Right atrium auricular region (tissue), 2 donors: ENCODE measurements at regions not wholly inside any gene's neighbourhood (a gene's known extent, or its start where the extent isn't known, plus 50 kb on each side); places are given as distances from the start of the nearest gene placed in this dataset.

Source experiments
- DNase-seq: peaks from one replicate; pipeline ENCODE4 v3.0.0-alpha.2; 2019; ENCODE audit warnings: low spot score
- H3K27ac ChIP-seq, 2 donors: fragments of 200-600 bp; sonication (generic); 1 replicate in 1 of 2; 2 replicates in 1 of 2; pipeline ENCODE4 v1.5.1; 2016 to 2019
- H3K27me3 ChIP-seq, 2 donors: fragments of 200-600 bp; sonication (generic); one replicate each; pipeline versions ENCODE4 v1.5.1 to v1.6.0; 2017 to 2019
- H3K36me3 ChIP-seq: fragments of 200-600 bp; sonication (generic); one replicate; pipeline ENCODE4 v1.5.1; 2016
- H3K4me1 ChIP-seq, 2 donors: fragments of 200-600 bp; sonication (generic); one replicate each; pipeline versions ENCODE4 v1.5.1 to v1.6.0; 2017 to 2019
- H3K4me3 ChIP-seq, 2 donors: fragments of 200-600 bp; sonication (generic); 1 replicate in 1 of 2; 2 replicates in 1 of 2; pipeline ENCODE4 v1.5.1; 2017 to 2019; ENCODE audit warnings: mild to moderate bottlenecking in 1 of 2, moderate library complexity in 1 of 2
- H3K9me3 ChIP-seq, 2 donors: fragments of 200-600 bp; sonication (generic); one replicate each; pipeline ENCODE4 v1.5.1; 2019
- CTCF ChIP-seq, 2 donors: fragments of 200-600 bp; sonication (generic); IDR thresholded peaks; one replicate each; pipeline ENCODE4 v1.5.1; 2019; ENCODE audit warnings: antibody characterized with exemption in 2 of 2

GRCh38 chr3:82217571-82217970 lies 456.1 kb upstream of the GBE1 start:
- H3K27me3 ChIP-seq, result no peaks in the 10 kb centered on the region
- H3K36me3 ChIP-seq, result no peaks in the 10 kb centered on the region
- DNase-seq, result no peak
- no peak overlapping the region for H3K27ac ChIP-seq
- H3K4me3 ChIP-seq, result no peak overlapping the region
- H3K4me1 ChIP-seq, result no peaks in the 10 kb centered on the region
- H3K9me3 ChIP-seq, result no peaks in the 10 kb centered on the region
- no peak for TF ChIP-seq CTCF (IDR thresholded peaks at IDR 0.05)

GRCh38 chr3:82208002-82208710 lies 446.7 kb upstream of the GBE1 start:
- Histone ChIP-seq H3K27ac (no peak overlapping the region), H3K36me3 (no peaks in the 10 kb centered on the region)
- no peak for TF ChIP-seq CTCF (IDR thresholded peaks at IDR 0.05)

GRCh38 chr3:82202269-82202668 lies 440.8 kb upstream of the GBE1 start:
- no peak for TF ChIP-seq CTCF (IDR thresholded peaks at IDR 0.05)
- Histone ChIP-seq H3K27me3 (no peaks in the 10 kb centered on the region), H3K9me3 (no peaks in the 10 kb centered on the region), H3K4me3 (no peak overlapping the region), H3K4me1 (no peaks in the 10 kb centered on the region), H3K27ac (no peak overlapping the region), H3K36me3 (no peaks in the 10 kb centered on the region)
- DNase-seq, result no peak

More at GRCh38 chr3:82208002-82208710, 446.7 kb upstream of the GBE1 start:
- H3K4me3 ChIP-seq, result no peak overlapping the region
- no peaks in the 10 kb centered on the region for H3K4me1 ChIP-seq
- no peak for DNase-seq
- no peaks in the 10 kb centered on the region for H3K9me3 ChIP-seq
- no peaks in the 10 kb centered on the region for H3K27me3 ChIP-seq

- no peaks in the 10 kb centered on the region for H3K27me3 ChIP-seq
- H3K36me3 ChIP-seq, result no peaks in the 10 kb centered on the region
- no peaks in the 10 kb centered on the region for H3K9me3 ChIP-seq
- no peak overlapping the region for H3K4me3 ChIP-seq
- H3K4me1 ChIP-seq, result no peaks in the 10 kb centered on the region
- no peak overlapping the region for H3K27ac ChIP-seq
- DNase-seq, result no peak
- no peak for TF ChIP-seq CTCF (IDR thresholded peaks at IDR 0.05)
Measured at GRCh38 chr3:82201316-82201715, 439.9 kb upstream of the GBE1 start.

GRCh38 chr3:82198009-82198408 lies 436.6 kb upstream of the GBE1 start:
- Histone ChIP-seq H3K9me3 (no peaks in the 10 kb centered on the region), H3K36me3 (no peaks in the 10 kb centered on the region), H3K4me1 (no peaks in the 10 kb centered on the region), H3K27ac (no peak overlapping the region), H3K27me3 (no peaks in the 10 kb centered on the region), H3K4me3 (no peak overlapping the region)
- no peak for DNase-seq
- TF ChIP-seq CTCF (IDR thresholded peaks at IDR 0.05), result no peak

- TF ChIP-seq CTCF (IDR thresholded peaks at IDR 0.05), result no peak
- Histone ChIP-seq H3K9me3 (no peaks in the 10 kb centered on the region), H3K4me3 (no peak overlapping the region), H3K4me1 (no peaks in the 10 kb centered on the region), H3K27me3 (no peaks in the 10 kb centered on the region), H3K36me3 (no peaks in the 10 kb centered on the region), H3K27ac (no peak overlapping the region)
- no peak for DNase-seq
Measured at GRCh38 chr3:82196645-82197044, 435.2 kb upstream of the GBE1 start.
